ENCODE measurements at regions not wholly inside any gene's neighbourhood (a gene's known extent, or its start where the extent isn't known, plus 50 kb on each side); places are given as distances from the start of the nearest gene placed in this dataset.

GRCh38 chr7:157472311-157473050 lies 135.7 kb downstream of the DNAJB6 start:
- no peak overlapping the region for H3K4me3 ChIP-seq (ENCODE audit: low read depth, low read length)
- DNase-seq (ENCODE audit: low read depth), result no peak
- TF ChIP-seq, protein P1, sequence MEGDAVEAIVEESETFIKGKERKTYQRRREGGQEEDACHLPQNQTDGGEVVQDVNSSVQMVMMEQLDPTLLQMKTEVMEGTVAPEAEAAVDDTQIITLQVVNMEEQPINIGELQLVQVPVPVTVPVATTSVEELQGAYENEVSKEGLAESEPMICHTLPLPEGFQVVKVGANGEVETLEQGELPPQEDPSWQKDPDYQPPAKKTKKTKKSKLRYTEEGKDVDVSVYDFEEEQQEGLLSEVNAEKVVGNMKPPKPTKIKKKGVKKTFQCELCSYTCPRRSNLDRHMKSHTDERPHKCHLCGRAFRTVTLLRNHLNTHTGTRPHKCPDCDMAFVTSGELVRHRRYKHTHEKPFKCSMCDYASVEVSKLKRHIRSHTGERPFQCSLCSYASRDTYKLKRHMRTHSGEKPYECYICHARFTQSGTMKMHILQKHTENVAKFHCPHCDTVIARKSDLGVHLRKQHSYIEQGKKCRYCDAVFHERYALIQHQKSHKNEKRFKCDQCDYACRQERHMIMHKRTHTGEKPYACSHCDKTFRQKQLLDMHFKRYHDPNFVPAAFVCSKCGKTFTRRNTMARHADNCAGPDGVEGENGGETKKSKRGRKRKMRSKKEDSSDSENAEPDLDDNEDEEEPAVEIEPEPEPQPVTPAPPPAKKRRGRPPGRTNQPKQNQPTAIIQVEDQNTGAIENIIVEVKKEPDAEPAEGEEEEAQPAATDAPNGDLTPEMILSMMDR (conservative IDR thresholded peaks at IDR 0.05; ENCODE audit: low read depth, low read length), result no peak

- DNase-seq (ENCODE audit: low read depth), result no peak
- TF ChIP-seq, protein P1 (conservative IDR thresholded peaks at IDR 0.05; ENCODE audit: low read depth, low read length), result no peak
- no peak overlapping the region for H3K4me3 ChIP-seq (ENCODE audit: low read depth, low read length)
Measured at GRCh38 chr7:157473051-157473569, 136.3 kb downstream of the DNAJB6 start.

GRCh38 chr7:157474685-157475084 lies 137.9 kb downstream of the DNAJB6 start:
- DNase-seq (ENCODE audit: low read depth), result no peak
- TF ChIP-seq, protein P1 (conservative IDR thresholded peaks at IDR 0.05; ENCODE audit: low read depth, low read length), result peak; percentile 30
- H3K4me3 ChIP-seq (ENCODE audit: low read depth, low read length), result no peak overlapping the region

DNA sequence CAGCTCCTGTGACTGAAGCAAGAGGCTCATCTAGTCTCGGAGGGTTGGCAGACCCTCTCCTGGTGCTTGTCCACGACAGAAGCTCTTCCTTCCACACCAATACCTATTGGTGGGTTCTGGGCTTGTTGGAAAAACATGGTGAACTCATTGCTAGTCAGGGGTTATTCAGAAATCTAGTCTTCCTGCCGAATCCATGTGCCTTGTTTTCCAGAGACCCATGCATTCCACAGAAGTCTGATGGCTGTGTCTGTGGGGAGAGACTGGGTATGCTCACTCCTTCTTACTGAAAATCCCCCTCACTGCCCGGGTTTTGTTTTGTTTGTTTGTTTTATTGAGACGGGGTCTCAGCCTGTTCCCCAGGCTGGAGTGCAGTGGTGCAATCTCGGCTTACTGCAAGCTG lies 138.3 kb downstream of the DNAJB6 start:
- no peak overlapping the region for H3K4me3 ChIP-seq (ENCODE audit: low read depth, low read length)
- TF ChIP-seq, protein P1 (conservative IDR thresholded peaks at IDR 0.05; ENCODE audit: low read depth, low read length), result no peak
- DNase-seq (ENCODE audit: low read depth), result no peak

DNA sequence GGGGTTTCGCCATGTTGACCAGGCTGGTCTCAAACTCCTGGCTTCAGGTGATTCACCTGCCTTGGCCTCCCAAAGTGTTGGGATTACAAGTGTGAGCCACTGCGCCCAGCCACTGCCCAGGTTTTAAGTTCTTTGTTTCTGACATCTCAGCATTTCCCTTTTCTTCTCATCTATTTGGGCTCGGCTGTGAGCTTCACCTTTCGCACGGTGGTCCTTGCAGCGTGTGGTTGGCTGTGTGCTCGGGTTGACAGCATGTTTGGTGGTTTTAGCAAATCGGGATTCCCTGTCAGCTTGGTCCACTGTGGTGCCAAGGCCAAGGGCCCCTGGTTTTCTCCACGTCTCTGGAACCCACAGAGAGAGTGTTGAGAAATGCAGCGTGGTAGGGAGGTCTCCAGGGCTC lies 138.8 kb downstream of the DNAJB6 start:
- H3K4me3 ChIP-seq (ENCODE audit: low read depth, low read length), result no peak overlapping the region
- TF ChIP-seq, protein P1 (conservative IDR thresholded peaks at IDR 0.05; ENCODE audit: low read depth, low read length), result no peak
- DNase-seq (ENCODE audit: low read depth), result no peak

DNA sequence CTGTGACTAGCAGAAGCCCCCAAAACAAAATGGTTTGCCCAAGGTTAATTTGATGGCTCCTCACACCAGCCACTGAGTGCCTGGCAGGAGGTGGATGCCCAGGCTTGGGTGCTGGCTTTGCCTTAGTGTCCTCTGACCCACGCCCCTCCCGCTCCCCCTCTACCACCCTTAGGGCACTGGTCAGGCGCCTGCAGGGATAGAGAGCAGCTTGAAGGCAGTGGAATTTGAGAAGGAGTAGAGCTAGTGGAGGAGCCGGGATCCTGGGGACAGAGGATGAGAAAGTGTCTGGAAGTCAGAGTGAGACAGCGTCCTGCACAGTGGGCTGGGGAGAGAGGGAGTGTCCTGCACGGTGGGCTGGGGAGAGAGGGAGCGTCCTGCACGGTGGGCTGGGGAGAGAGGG lies 139.4 kb downstream of the DNAJB6 start:
- H3K4me3 ChIP-seq (ENCODE audit: low read depth, low read length), result no peak overlapping the region
- DNase-seq (ENCODE audit: low read depth), result no peak
- TF ChIP-seq, protein P1 (conservative IDR thresholded peaks at IDR 0.05; ENCODE audit: low read depth, low read length), result no peak

All from epithelial cell of proximal tubule (primary cell).